MV-4-11 (cell line): ENCODE measurements at regions not wholly inside any gene's neighbourhood (a gene's known extent, or its start where the extent isn't known, plus 50 kb on each side); places are given as distances from the start of the nearest gene placed in this dataset.

ENCODE experiments used
- DNase-seq: peaks from one replicate; lab custom pipeline; 2025; lab: John Stamatoyannopoulos, UW

- no peak for DNase-seq
These were observed 80.0 kb upstream of the FAM180A start for GRCh38 chr7:135828604-135829003.

- no peak for DNase-seq
These were observed 78.8 kb upstream of the FAM180A start for GRCh38 chr7:135827391-135827790.

- no peak for DNase-seq
These were observed 76.8 kb upstream of the FAM180A start for GRCh38 chr7:135825406-135825805.

- no peak for DNase-seq
These were observed 73.8 kb upstream of the FAM180A start for GRCh38 chr7:135822376-135822775.

- no peak for DNase-seq
These were observed 69.0 kb upstream of the FAM180A start for GRCh38 chr7:135817583-135817982.

GRCh38 chr7:135815033-135815432 is 66.4 kb upstream of the FAM180A start:
- no peak for DNase-seq

- no peak for DNase-seq
These were observed 63.5 kb upstream of the FAM180A start for GRCh38 chr7:135812148-135812547.

- no peak for DNase-seq
These were observed 62.9 kb upstream of the FAM180A start for GRCh38 chr7:135811506-135811905.

- no peak for DNase-seq
These were observed 59.6 kb upstream of the FAM180A start for GRCh38 chr7:135808206-135808605.

- no peak for DNase-seq
These were observed 54.5 kb upstream of the FAM180A start for GRCh38 chr7:135803143-135803542.

GRCh38 chr7:135802697-135803096 is 54.1 kb upstream of the FAM180A start:
- DNase-seq, result no peak

GRCh38 chr7:135801877-135802276 is 53.3 kb upstream of the FAM180A start:
- DNase-seq, result no peak

GRCh38 chr7:135801045-135801693 is 52.6 kb upstream of the FAM180A start:
- DNase-seq, result peak; percentile 51

GRCh38 chr7:135800560-135800959 is 51.9 kb upstream of the FAM180A start:
- DNase-seq, result no peak

- DNase-seq, result no peak
These were observed 51.3 kb upstream of the FAM180A start for GRCh38 chr7:135799881-135800280.
